Nephron progenitor cell (in vitro differentiated cells): ENCODE measurements at regions not wholly inside any gene's neighbourhood (a gene's known extent, or its start where the extent isn't known, plus 50 kb on each side); places are given as distances from the start of the nearest gene placed in this dataset.
"Not testable (repeated sequence)": the region's sequence is repeated elsewhere in the genome, so short reads cannot be mapped to it uniquely, and the experiment has no call there.

Source experiments
- DNase-seq: peaks from one replicate; pipeline ENCODE4 v3.0.0; 2021
- H3K27ac Mint-ChIP-seq: 2 replicates; pipeline ENCODE4 v1.8.0; 2021; ENCODE audit warnings: mild to moderate bottlenecking, moderate library complexity, mixed read lengths
- H3K27me3 Mint-ChIP-seq: 2 replicates; pipeline ENCODE4 v1.8.0; 2021; ENCODE audit warnings: mild to moderate bottlenecking, low read depth, mixed read lengths; ENCODE audit not compliant: poor library complexity
- H3K36me3 Mint-ChIP-seq: 2 replicates; pipeline ENCODE4 v1.8.0; 2021; ENCODE audit warnings: low read depth, mixed read lengths
- H3K4me1 Mint-ChIP-seq: 2 replicates; pipeline ENCODE4 v1.8.0; 2021; ENCODE audit warnings: mixed read lengths
- H3K4me3 Mint-ChIP-seq: 2 replicates; pipeline ENCODE4 v1.8.0; 2021; ENCODE audit warnings: mild to moderate bottlenecking, moderate library complexity, mixed read lengths
- H3K9me3 Mint-ChIP-seq: 2 replicates; pipeline ENCODE4 v1.8.0; 2021; ENCODE audit warnings: mild to moderate bottlenecking, moderate library complexity, mixed read lengths
- CTCF ChIP-seq: fragments of 200-600 bp; sonication (generic); IDR thresholded peaks from 2 replicates; pipeline ENCODE4 v1.5.0; 2021; ENCODE audit warnings: antibody characterized with exemption

- Mint-ChIP-seq H3K4me3 (no peak overlapping the region), H3K9me3 (no peaks in the 10 kb centered on the region), H3K27ac (no peak overlapping the region), H3K4me1 (no peaks in the 10 kb centered on the region), H3K27me3 (peaks cover 6% of the 10 kb centered on the region), H3K36me3 (no peaks in the 10 kb centered on the region)
- DNase-seq = no peak
- no peak for TF ChIP-seq CTCF
These were observed 84.0 kb upstream of the PLAAT1 start for GRCh38 chr3:193157051-193157450.

- H3K9me3 Mint-ChIP-seq = no peaks in the 10 kb centered on the region
- no peaks in the 10 kb centered on the region for H3K36me3 Mint-ChIP-seq
- TF ChIP-seq CTCF = no peak
- peaks cover 5% of the 10 kb centered on the region for H3K27me3 Mint-ChIP-seq
- no peak overlapping the region for H3K27ac Mint-ChIP-seq
- peaks cover 10% of the 10 kb centered on the region for H3K4me1 Mint-ChIP-seq
- DNase-seq = no peak
- no peak overlapping the region for H3K4me3 Mint-ChIP-seq
These were observed 75.4 kb upstream of the PLAAT1 start for GRCh38 chr3:193165431-193166120.

- H3K4me3 Mint-ChIP-seq = no peak overlapping the region
- H3K4me1 Mint-ChIP-seq = peaks cover 10% of the 10 kb centered on the region
- no peaks in the 10 kb centered on the region for H3K9me3 Mint-ChIP-seq
- TF ChIP-seq CTCF = no peak
- no peaks in the 10 kb centered on the region for H3K36me3 Mint-ChIP-seq
- DNase-seq = no peak
- H3K27ac Mint-ChIP-seq = no peak overlapping the region
- peaks cover 5% of the 10 kb centered on the region for H3K27me3 Mint-ChIP-seq
These were observed 72.1 kb upstream of the PLAAT1 start for GRCh38 chr3:193168931-193169330.

- DNase-seq = no peak
- peaks cover 1% of the 10 kb centered on the region for H3K4me1 Mint-ChIP-seq
- no peak for TF ChIP-seq CTCF
- no peak overlapping the region for H3K27ac Mint-ChIP-seq
- H3K9me3 Mint-ChIP-seq = peaks cover 5% of the 10 kb centered on the region
- no peak overlapping the region for H3K4me3 Mint-ChIP-seq
- H3K27me3 Mint-ChIP-seq = no peaks in the 10 kb centered on the region
- H3K36me3 Mint-ChIP-seq = no peaks in the 10 kb centered on the region
These were observed 66.9 kb upstream of the PLAAT1 start for GRCh38 chr3:193174140-193174539.

GRCh38 chr3:193179332-193180012 is 61.5 kb upstream of the PLAAT1 start:
- not testable (repeated sequence) for DNase-seq, H3K36me3 Mint-ChIP-seq, H3K4me1 Mint-ChIP-seq, H3K4me3 Mint-ChIP-seq, H3K27me3 Mint-ChIP-seq, H3K27ac Mint-ChIP-seq
- peaks cover 40% of the 10 kb centered on the region for H3K9me3 Mint-ChIP-seq

- Mint-ChIP-seq H3K36me3 (no peaks in the 10 kb centered on the region), H3K9me3 (peaks cover 23% of the 10 kb centered on the region), H3K27ac (peak overlapping the region; percentile 5), H3K27me3 (no peaks in the 10 kb centered on the region), H3K4me3 (no peak overlapping the region), H3K4me1 (peaks cover 11% of the 10 kb centered on the region)
- no peak for DNase-seq
- TF ChIP-seq CTCF = no peak
These were observed 53.8 kb upstream of the PLAAT1 start for GRCh38 chr3:193187070-193187722.
